Mammary epithelial cell (primary cell): ENCODE measurements at regions not wholly inside any gene's neighbourhood (a gene's known extent, or its start where the extent isn't known, plus 50 kb on each side); places are given as distances from the start of the nearest gene placed in this dataset.

Experiments
- EZH2 ChIP-seq: IDR thresholded peaks from 2 replicates; pipeline ENCODE4 v1.6.1; 2012; ENCODE audit warnings: low read length, inconsistent platforms, borderline replicate concordance
- TF ChIP-seq, protein P1 (sequence below), 2 donors: IDR thresholded peaks in 1 of 2; conservative IDR thresholded peaks in 1 of 2; 2 replicates each; pipeline ENCODE4 v1.5.1; 2011 to 2012; ENCODE audit warnings: inconsistent platforms in 2 of 2, low read length in 2 of 2, mild to moderate bottlenecking in 2 of 2, control low read depth in 1 of 2, low read depth in 1 of 2; ENCODE audit not compliant: insufficient read depth in 1 of 2; ENCODE audit errors: extremely low read depth in 1 of 2

DNA sequence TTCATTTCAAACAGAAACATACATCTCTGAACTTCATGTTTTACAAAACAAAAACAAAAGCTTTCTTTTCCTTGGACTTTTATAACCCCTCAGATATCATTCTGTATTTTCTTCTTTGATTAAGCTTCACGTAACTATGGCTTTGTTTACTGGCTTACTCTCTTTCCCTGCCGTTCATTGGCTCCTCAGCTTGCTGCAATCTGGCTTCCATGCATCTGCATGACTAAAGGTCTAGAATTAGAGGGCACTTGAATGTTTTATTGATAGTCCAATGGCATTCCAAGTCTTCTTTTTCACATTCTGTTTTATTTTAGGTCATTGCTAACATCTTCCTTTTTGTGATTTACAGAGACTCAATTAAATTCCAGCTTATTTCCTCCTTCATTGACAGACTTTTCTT is 487.6 kb downstream of the GRXCR1 start:
- TF ChIP-seq, protein P1, sequence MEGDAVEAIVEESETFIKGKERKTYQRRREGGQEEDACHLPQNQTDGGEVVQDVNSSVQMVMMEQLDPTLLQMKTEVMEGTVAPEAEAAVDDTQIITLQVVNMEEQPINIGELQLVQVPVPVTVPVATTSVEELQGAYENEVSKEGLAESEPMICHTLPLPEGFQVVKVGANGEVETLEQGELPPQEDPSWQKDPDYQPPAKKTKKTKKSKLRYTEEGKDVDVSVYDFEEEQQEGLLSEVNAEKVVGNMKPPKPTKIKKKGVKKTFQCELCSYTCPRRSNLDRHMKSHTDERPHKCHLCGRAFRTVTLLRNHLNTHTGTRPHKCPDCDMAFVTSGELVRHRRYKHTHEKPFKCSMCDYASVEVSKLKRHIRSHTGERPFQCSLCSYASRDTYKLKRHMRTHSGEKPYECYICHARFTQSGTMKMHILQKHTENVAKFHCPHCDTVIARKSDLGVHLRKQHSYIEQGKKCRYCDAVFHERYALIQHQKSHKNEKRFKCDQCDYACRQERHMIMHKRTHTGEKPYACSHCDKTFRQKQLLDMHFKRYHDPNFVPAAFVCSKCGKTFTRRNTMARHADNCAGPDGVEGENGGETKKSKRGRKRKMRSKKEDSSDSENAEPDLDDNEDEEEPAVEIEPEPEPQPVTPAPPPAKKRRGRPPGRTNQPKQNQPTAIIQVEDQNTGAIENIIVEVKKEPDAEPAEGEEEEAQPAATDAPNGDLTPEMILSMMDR (conservative IDR thresholded peaks at IDR 0.05 in 1 of 2, IDR thresholded peaks at IDR 0.05 in 1 of 2; ENCODE audit: extremely low read depth in 1 of 2, insufficient read depth in 1 of 2, low read depth in 1 of 2, low read length in 2 of 2) = no peak
- no peak for TF ChIP-seq EZH2
